ENCODE measurements at regions not wholly inside any gene's neighbourhood (a gene's known extent, or its start where the extent isn't known, plus 50 kb on each side); places are given as distances from the start of the nearest gene placed in this dataset.

DNA sequence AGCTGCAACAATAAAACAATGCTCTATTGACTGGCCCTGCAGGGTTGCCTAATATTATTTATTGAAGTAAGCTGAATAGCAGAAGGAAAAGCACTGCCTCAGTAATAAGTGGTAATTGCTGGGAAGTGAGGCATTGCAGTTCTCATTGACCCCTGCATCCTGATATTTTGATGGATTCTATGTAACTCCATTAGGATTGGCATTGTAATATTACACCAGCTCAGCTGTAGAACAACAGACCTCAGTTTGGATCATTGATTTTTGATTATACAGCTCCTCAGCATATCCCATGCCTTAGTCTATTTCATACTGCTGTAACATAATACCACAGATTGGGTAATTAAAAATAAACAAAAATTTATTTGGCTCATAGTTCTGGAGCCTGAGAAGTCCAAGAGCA, 650.6 kb upstream of the SALL1 start:
- no peaks in the 10 kb centered on the region for H3K27me3 ChIP-seq
- no peak overlapping the region for H3K4me3 ChIP-seq
- DNase-seq (no peak), ATAC-seq (no peak)
- intact Hi-C loops (cut with DNase I), result no loop called here
- no peak overlapping the region for H3K27ac ChIP-seq
- H3K9me3 ChIP-seq, result no peaks in the 10 kb centered on the region
- no peaks in the 10 kb centered on the region for H3K4me1 ChIP-seq
- H3K36me3 ChIP-seq (replicated peaks in 1 of 2; ENCODE audit: insufficient read depth in 1 of 2, low read depth in 2 of 2), result no peaks in the 10 kb centered on the region
- TF ChIP-seq, protein P1, sequence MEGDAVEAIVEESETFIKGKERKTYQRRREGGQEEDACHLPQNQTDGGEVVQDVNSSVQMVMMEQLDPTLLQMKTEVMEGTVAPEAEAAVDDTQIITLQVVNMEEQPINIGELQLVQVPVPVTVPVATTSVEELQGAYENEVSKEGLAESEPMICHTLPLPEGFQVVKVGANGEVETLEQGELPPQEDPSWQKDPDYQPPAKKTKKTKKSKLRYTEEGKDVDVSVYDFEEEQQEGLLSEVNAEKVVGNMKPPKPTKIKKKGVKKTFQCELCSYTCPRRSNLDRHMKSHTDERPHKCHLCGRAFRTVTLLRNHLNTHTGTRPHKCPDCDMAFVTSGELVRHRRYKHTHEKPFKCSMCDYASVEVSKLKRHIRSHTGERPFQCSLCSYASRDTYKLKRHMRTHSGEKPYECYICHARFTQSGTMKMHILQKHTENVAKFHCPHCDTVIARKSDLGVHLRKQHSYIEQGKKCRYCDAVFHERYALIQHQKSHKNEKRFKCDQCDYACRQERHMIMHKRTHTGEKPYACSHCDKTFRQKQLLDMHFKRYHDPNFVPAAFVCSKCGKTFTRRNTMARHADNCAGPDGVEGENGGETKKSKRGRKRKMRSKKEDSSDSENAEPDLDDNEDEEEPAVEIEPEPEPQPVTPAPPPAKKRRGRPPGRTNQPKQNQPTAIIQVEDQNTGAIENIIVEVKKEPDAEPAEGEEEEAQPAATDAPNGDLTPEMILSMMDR (IDR thresholded peaks at IDR 0.05), result no peak
- no peak for TF ChIP-seq POLR2A (IDR thresholded peaks at IDR 0.05)

DNA sequence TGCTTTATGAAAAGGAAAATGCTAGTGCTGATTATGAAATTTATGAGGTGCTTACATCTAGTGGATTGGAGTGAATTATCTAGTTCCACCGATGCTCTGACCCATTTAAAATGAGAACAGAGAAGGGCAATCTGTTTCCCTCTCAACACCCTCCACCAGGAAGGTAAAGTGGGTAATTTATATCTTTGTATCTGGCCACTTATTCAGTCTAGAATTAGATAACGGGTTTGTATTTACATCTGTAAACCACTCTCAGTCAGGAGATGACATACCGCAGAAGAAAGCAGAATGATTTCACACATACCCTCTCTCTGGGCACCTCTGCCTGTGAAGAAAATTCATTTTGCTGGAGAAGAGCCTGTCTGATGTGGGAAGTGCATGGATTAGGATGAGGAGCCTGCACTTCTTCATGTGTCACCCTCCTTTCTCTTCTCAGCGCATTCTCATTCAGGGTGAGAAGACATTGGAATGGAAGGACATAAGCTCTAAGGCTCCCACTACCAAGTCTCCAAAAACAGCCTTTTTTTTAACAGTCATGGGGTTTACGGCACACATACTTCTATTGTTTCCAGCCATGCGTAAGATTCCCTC, 646.7 kb upstream of the SALL1 start:
- Histone ChIP-seq H3K9me3 (no peaks in the 10 kb centered on the region), H3K27me3 (no peaks in the 10 kb centered on the region), H3K4me1 (no peaks in the 10 kb centered on the region), H3K36me3 (replicated peaks in 1 of 2; ENCODE audit: insufficient read depth in 1 of 2, low read depth in 2 of 2) (no peaks in the 10 kb centered on the region), H3K4me3 (no peak overlapping the region), H3K27ac (no peak overlapping the region)
- DNase-seq (no peak), ATAC-seq (no peak)
- WGBS, 2 donors, result 68 to 81% methylated on average over 6 of the region's 6 CpGs
- intact Hi-C loops (cut with DNase I), result no loop called here
- TF ChIP-seq POLR2A (IDR thresholded peaks at IDR 0.05), result no peak

DNA sequence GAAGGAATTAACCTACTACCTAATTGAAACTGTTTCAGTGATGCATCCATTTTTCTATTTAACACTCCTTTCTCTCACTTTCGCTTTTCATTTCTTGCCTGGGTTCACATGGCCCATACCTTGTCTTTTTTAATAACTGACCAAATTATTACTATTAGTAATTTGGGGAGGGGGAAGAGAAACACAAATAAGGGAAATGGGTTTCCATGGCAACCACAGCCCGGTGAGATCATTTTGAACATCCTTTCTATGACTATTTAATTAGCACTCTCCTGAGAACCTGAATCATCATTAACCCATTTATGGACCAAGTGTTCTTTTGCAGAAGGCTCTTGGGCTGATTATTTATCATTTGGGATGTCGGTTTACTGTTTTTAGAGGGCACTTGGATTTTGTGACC, 628.2 kb upstream of the SALL1 start:
- 58 to 63% methylated on average over 3 of the region's 3 CpGs for WGBS, 2 donors
- DNase-seq (no peak), ATAC-seq (no peak)
- H3K9me3 ChIP-seq, result no peaks in the 10 kb centered on the region
- no peaks in the 10 kb centered on the region for H3K4me1 ChIP-seq
- TF ChIP-seq, protein P1 (IDR thresholded peaks at IDR 0.05), result no peak
- no peak for TF ChIP-seq POLR2A (IDR thresholded peaks at IDR 0.05)
- H3K27me3 ChIP-seq, result no peaks in the 10 kb centered on the region
- no peak overlapping the region for H3K4me3 ChIP-seq
- no peaks in the 10 kb centered on the region for H3K36me3 ChIP-seq (replicated peaks in 1 of 2; ENCODE audit: insufficient read depth in 1 of 2, low read depth in 2 of 2)
- H3K27ac ChIP-seq, result no peak overlapping the region
- intact Hi-C loops (cut with DNase I), result no loop called here

DNA sequence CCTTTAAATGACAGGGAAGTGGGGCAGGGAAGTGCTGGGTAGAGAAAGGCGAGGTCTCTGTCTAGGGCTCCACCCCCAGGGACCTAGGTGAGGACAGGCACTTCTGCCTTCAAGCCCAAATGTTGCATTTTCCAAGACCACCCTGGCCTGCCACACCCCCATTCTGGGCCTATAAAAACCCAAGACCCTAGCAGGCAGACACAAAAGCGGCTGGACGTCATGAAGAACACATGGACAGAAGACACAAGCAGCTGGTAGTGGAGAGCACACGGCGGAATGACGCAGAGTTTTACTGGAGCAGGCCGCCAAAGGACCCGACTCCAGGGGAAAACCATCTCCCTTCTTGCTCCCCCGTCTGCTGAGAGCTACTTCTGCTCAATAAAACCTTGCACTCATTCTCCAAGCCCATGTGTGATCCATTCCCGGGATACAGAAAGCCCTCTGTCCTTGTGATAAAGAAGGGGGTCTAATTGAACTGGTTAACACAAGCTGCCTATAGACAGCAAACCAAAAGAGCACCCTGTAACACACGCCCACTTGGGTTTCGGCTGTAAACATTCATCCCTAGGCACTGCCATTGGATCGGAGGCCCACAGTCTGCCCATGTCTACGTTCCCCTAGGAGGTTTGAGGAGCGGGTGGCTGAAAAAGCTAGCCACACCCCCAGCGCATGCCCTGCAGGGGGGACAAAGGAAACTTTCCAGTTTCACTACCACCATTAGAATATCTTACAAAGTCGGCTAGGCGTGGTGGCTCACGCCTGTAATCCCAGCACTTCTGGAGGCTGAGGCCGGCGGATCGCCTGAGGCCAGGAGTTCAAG, 622.2 kb upstream of the SALL1 start:
- TF ChIP-seq, protein P1 (IDR thresholded peaks at IDR 0.05), result no peak
- TF ChIP-seq POLR2A (IDR thresholded peaks at IDR 0.05), result no peak
- no peaks in the 10 kb centered on the region for H3K4me1 ChIP-seq
- WGBS, 2 donors, result 81 to 85% methylated on average over 17 to 22 of the region's 22 CpGs
- no peak overlapping the region for H3K4me3 ChIP-seq
- ATAC-seq (no peak), DNase-seq (no peak)
- intact Hi-C loops (cut with DNase I), result no loop called here
- H3K36me3 ChIP-seq (replicated peaks in 1 of 2; ENCODE audit: insufficient read depth in 1 of 2, low read depth in 2 of 2), result no peaks in the 10 kb centered on the region
- H3K9me3 ChIP-seq, result no peaks in the 10 kb centered on the region
- H3K27me3 ChIP-seq, result no peaks in the 10 kb centered on the region
- H3K27ac ChIP-seq, result no peak overlapping the region

DNA sequence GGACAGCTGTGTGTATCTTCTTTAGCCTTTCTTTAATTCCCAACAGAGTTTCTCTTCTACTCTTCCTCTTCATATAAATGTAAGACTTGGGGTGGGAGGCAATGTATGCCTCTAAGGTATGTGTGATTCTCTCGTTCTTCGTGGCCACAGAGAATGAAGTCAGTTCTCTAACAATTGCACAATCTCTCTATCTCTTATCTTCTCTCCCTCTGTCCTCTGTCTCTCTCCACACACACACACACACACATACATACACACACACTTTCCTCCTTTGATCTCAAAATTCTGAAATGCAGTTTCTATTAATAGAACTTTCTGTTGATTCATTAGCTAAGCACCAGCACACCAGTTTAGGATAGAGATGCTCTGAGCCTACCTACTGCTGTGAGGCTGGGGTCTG, 615.7 kb upstream of the SALL1 start:
- H3K9me3 ChIP-seq, result no peaks in the 10 kb centered on the region
- no peak overlapping the region for H3K4me3 ChIP-seq
- intact Hi-C loops (cut with DNase I), result no loop called here
- H3K36me3 ChIP-seq (replicated peaks in 1 of 2; ENCODE audit: insufficient read depth in 1 of 2, low read depth in 2 of 2), result no peaks in the 10 kb centered on the region
- 27 to 38% methylated on average over 2 of the region's 2 CpGs for WGBS, 2 donors
- H3K27ac ChIP-seq, result no peak overlapping the region
- no peak for DNase-seq
- no peak for ATAC-seq
- TF ChIP-seq, protein P1 (IDR thresholded peaks at IDR 0.05), result no peak
- TF ChIP-seq POLR2A (IDR thresholded peaks at IDR 0.05), result no peak
- peaks cover 9% of the 10 kb centered on the region for H3K4me1 ChIP-seq
- no peaks in the 10 kb centered on the region for H3K27me3 ChIP-seq
